ENCODE measurements at regions not wholly inside any gene's neighbourhood (a gene's known extent, or its start where the extent isn't known, plus 50 kb on each side); places are given as distances from the start of the nearest gene placed in this dataset.
A peak's percentile ranks its signal among the peaks of the same experiment; 100 is the strongest.
"Not testable (repeated sequence)": the region's sequence is repeated elsewhere in the genome, so short reads cannot be mapped to it uniquely, and the experiment has no call there.

- DNase-seq, result no peak
Observed at GRCh38 chr16:79402920-79403319, 197.6 kb downstream of the MAF start.

GRCh38 chr16:79402356-79402755, 198.2 kb downstream of the MAF start:
- DNase-seq, result no peak

GRCh38 chr16:79401782-79402181, 198.8 kb downstream of the MAF start:
- no peak for DNase-seq

- no peak for DNase-seq
Observed at GRCh38 chr16:79401157-79401556, 199.4 kb downstream of the MAF start.

- no peak for DNase-seq
Observed at GRCh38 chr16:79400462-79401149, 199.9 kb downstream of the MAF start.

GRCh38 chr16:79395591-79395990, 204.9 kb downstream of the MAF start:
- DNase-seq, result no peak

GRCh38 chr16:79394206-79394605, 206.3 kb downstream of the MAF start:
- no peak for DNase-seq

GRCh38 chr16:79393564-79393963, 207.0 kb downstream of the MAF start:
- DNase-seq, result no peak

GRCh38 chr16:79393127-79393526, 207.4 kb downstream of the MAF start:
- no peak for DNase-seq

GRCh38 chr16:79392081-79392480, 208.5 kb downstream of the MAF start:
- no peak for DNase-seq

- DNase-seq, result no peak
Observed at GRCh38 chr16:79391395-79391794, 209.1 kb downstream of the MAF start.

GRCh38 chr16:79390481-79391051, 210.0 kb downstream of the MAF start:
- no peak for DNase-seq

GRCh38 chr16:79388396-79388795, 212.1 kb downstream of the MAF start:
- DNase-seq, result no peak

GRCh38 chr16:79386299-79386698, 214.2 kb downstream of the MAF start:
- DNase-seq, result no peak

GRCh38 chr16:79381603-79382042, 218.9 kb downstream of the MAF start:
- no peak for DNase-seq

GRCh38 chr16:79380995-79381602, 219.4 kb downstream of the MAF start:
- no peak for DNase-seq

- DNase-seq, result no peak
Observed at GRCh38 chr16:79379095-79379494, 221.4 kb downstream of the MAF start.

- not testable (repeated sequence) for DNase-seq
Observed at GRCh38 chr16:79377082-79377481, 223.5 kb downstream of the MAF start.

GRCh38 chr16:79375351-79375750, 225.2 kb downstream of the MAF start:
- no peak for DNase-seq

GRCh38 chr16:79372503-79373184, 227.9 kb downstream of the MAF start:
- peak; percentile 63 for DNase-seq

GRCh38 chr16:79370736-79371135, 229.8 kb downstream of the MAF start:
- DNase-seq, result no peak

- DNase-seq, result peak; percentile 22
Observed at GRCh38 chr16:79369796-79370195, 230.7 kb downstream of the MAF start.

GRCh38 chr16:79367822-79368221, 232.7 kb downstream of the MAF start:
- DNase-seq, result no peak

GRCh38 chr16:79366635-79367034, 233.9 kb downstream of the MAF start:
- DNase-seq, result no peak

Data from fibroblast of skin of right quadriceps (primary cell).